ENCODE measurements at regions not wholly inside any gene's neighbourhood (a gene's known extent, or its start where the extent isn't known, plus 50 kb on each side); places are given as distances from the start of the nearest gene placed in this dataset.

DNA sequence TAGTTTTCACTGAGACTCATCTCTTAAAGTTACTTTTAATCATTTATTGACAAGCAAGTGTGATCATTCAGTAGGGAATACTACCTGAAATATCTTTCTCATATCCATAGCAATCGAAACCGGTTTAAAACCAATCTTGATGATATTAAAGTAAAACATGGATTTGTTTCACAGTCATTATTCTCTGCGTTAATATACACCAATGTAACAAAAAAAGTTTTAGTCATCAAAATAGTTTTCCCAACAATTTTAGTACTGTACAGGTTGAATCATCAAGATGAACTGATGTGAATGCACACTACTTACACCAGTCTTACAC is 137.0 kb upstream of the KRAS start:
- TF ChIP-seq, protein P1, sequence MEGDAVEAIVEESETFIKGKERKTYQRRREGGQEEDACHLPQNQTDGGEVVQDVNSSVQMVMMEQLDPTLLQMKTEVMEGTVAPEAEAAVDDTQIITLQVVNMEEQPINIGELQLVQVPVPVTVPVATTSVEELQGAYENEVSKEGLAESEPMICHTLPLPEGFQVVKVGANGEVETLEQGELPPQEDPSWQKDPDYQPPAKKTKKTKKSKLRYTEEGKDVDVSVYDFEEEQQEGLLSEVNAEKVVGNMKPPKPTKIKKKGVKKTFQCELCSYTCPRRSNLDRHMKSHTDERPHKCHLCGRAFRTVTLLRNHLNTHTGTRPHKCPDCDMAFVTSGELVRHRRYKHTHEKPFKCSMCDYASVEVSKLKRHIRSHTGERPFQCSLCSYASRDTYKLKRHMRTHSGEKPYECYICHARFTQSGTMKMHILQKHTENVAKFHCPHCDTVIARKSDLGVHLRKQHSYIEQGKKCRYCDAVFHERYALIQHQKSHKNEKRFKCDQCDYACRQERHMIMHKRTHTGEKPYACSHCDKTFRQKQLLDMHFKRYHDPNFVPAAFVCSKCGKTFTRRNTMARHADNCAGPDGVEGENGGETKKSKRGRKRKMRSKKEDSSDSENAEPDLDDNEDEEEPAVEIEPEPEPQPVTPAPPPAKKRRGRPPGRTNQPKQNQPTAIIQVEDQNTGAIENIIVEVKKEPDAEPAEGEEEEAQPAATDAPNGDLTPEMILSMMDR (IDR thresholded peaks at IDR 0.05; ENCODE audit: low read length), result no peak
- TF ChIP-seq EZH2 (optimal IDR thresholded peaks at IDR 0.05; ENCODE audit: low read depth, low read length), result no peak

Data from MM.1S (cell line).